AG04450 (cell line): ENCODE measurements at regions not wholly inside any gene's neighbourhood (a gene's known extent, or its start where the extent isn't known, plus 50 kb on each side); places are given as distances from the start of the nearest gene placed in this dataset.

ENCODE experiments used
- CTCF ChIA-PET: fragments of 300-600, 350-600 bp; formaldehyde crosslinking; extraction: SDS; loops from one replicate; lab custom pipeline; 2022; ENCODE audit warnings: antibody characterized with exemption, inconsistent platforms; lab: Charles Lee
- POLR2A ChIA-PET: fragments of 350-600 bp; formaldehyde crosslinking; extraction: SDS; loops from one replicate; lab custom pipeline; 2021; ENCODE audit warnings: antibody characterized with exemption, inconsistent platforms; lab: Yijun Ruan, JAX
- DNase-seq: peaks from one replicate; pipeline ENCODE4 v3.0.0-alpha.2; 2011; ENCODE audit warnings: low read depth, low spot score
- H3K27ac ChIP-seq: one replicate; pipeline ENCODE4 v1.5.1; 2012; ENCODE audit warnings: low read depth, low read length, control low read depth
- H3K27me3 ChIP-seq: one replicate; pipeline ENCODE4 v1.6.0; 2012; ENCODE audit warnings: low read length; ENCODE audit not compliant: control insufficient read depth, insufficient read depth
- H3K4me3 ChIP-seq: 2 replicates; pipeline ENCODE4 v1.5.1; 2011; ENCODE audit warnings: mild to moderate bottlenecking, low read depth, low read length, control low read depth
- H3K9me3 ChIP-seq: 2 replicates; pipeline ENCODE4 v1.5.1; 2012; ENCODE audit warnings: low read length; ENCODE audit not compliant: control insufficient read depth, insufficient read depth
- CTCF ChIP-seq: IDR thresholded peaks from 2 replicates; pipeline ENCODE4 v1.5.1; 2011; ENCODE audit warnings: low read depth, low read length, control low read depth, inconsistent platforms

GRCh38 chr5:10124287-10124686 lies 125.4 kb downstream of the ATPSCKMT start:
- Histone ChIP-seq H3K4me3 (no peak overlapping the region), H3K9me3 (no peaks in the 10 kb centered on the region), H3K27ac (no peak overlapping the region), H3K27me3 (no peaks in the 10 kb centered on the region)
- POLR2A ChIA-PET, result no interaction called here
- TF ChIP-seq CTCF, result no peak
- CTCF ChIA-PET, result no interaction called here
- no peak for DNase-seq

- no peak for TF ChIP-seq CTCF
Measured at GRCh38 chr5:10123254-10123989, 126.3 kb downstream of the ATPSCKMT start.

GRCh38 chr5:10122076-10122726 lies 127.5 kb downstream of the ATPSCKMT start:
- CTCF ChIA-PET, result interaction anchor here (1.1 kb wide), 1 partner anchor 11 kb away, joined by 4 read pairs; no protein-coding TSS in a partner anchor
- no peak for TF ChIP-seq CTCF

More at GRCh38 chr5:10123254-10123989, 126.3 kb downstream of the ATPSCKMT start:
- ChIA-PET CTCF (no interaction called here), POLR2A (no interaction called here)
- no peak overlapping the region for H3K4me3 ChIP-seq
- H3K27me3 ChIP-seq, result no peaks in the 10 kb centered on the region
- no peaks in the 10 kb centered on the region for H3K9me3 ChIP-seq
- H3K27ac ChIP-seq, result no peak overlapping the region
- DNase-seq, result no peak

GRCh38 chr5:10120934-10121333 lies 128.8 kb downstream of the ATPSCKMT start:
- CTCF ChIA-PET, result no interaction called here
- TF ChIP-seq CTCF, result no peak
- Histone ChIP-seq H3K9me3 (no peaks in the 10 kb centered on the region), H3K27ac (no peak overlapping the region), H3K27me3 (no peaks in the 10 kb centered on the region), H3K4me3 (no peak overlapping the region)
- POLR2A ChIA-PET, result no interaction called here
- no peak for DNase-seq

More at GRCh38 chr5:10122076-10122726, 127.5 kb downstream of the ATPSCKMT start:
- Histone ChIP-seq H3K27me3 (no peaks in the 10 kb centered on the region), H3K9me3 (no peaks in the 10 kb centered on the region), H3K4me3 (no peak overlapping the region), H3K27ac (no peak overlapping the region)
- POLR2A ChIA-PET, result no interaction called here
- no peak for DNase-seq

GRCh38 chr5:10118150-10118549 lies 131.5 kb downstream of the ATPSCKMT start:
- Histone ChIP-seq H3K27ac (no peak overlapping the region), H3K4me3 (no peak overlapping the region), H3K27me3 (no peaks in the 10 kb centered on the region), H3K9me3 (no peaks in the 10 kb centered on the region; the same call in 1 of the 2 replicates)
- no peak for TF ChIP-seq CTCF
- POLR2A ChIA-PET, result no interaction called here
- CTCF ChIA-PET, result no interaction called here
- DNase-seq, result no peak
